ENCODE measurements at regions not wholly inside any gene's neighbourhood (a gene's known extent, or its start where the extent isn't known, plus 50 kb on each side); places are given as distances from the start of the nearest gene placed in this dataset.
A peak's percentile ranks its signal among the peaks of the same experiment; 100 is the strongest.

DNA sequence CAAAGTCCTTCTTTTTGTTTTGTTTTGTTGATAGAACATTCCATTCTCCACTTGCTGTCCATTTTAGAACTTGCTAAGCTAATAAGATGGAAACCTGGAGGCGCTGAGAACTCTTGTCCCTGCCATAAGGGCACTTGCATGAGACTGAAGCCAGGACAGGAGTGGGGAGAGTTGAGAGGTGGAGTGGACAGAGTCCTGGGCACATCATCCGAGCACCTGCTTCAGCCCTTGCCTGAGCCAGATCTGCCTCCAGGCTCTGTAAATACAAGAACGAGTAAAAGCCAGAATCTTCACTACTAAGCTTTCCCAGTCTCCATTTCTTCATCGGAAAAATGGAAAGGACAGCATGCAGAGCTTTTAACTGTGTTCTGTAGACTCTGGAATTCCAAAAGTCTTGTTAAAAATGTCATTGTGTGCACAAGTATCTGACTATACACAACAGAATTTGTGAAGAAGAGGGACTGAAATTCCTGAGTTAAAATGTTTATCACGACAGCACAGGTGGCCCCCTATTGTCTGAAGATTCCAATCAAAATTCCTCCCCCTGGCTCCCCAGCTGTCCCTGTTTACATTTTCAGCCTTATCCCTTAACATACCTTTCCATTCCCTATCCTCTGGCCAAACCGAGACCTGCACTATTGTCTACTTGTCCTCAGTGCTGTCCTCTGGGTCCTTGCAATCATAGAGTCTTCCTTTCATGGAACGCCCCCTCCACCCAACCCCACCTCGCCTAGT, 498.2 kb upstream of the TNP1 start:
- no peak overlapping the region for H3K27ac ChIP-seq (ENCODE audit: low read depth, low read length)
- no peaks in the 10 kb centered on the region for H3K36me3 ChIP-seq (ENCODE audit: insufficient read depth, low read length)
- no peak overlapping the region for H3K9ac ChIP-seq (ENCODE audit: low read length)
- no peaks in the 10 kb centered on the region for H4K20me1 ChIP-seq (ENCODE audit: insufficient read depth, low read length)
- H3K4me1 ChIP-seq (ENCODE audit: insufficient read depth, low read length), result peaks cover 16% of the 10 kb centered on the region
- Mint-ChIP-seq H3K27ac (ENCODE audit: unreplicated experiment) (no peak overlapping the region), H3K9me3 (ENCODE audit: unreplicated experiment) (peaks cover 2% of the 10 kb centered on the region), H3K27me3 (ENCODE audit: low read depth, unreplicated experiment) (peaks cover 5% of the 10 kb centered on the region), H3K4me3 (ENCODE audit: unreplicated experiment) (no peak overlapping the region), H3K36me3 (ENCODE audit: low read depth, unreplicated experiment) (no peaks in the 10 kb centered on the region), H3K4me1 (ENCODE audit: low read depth, unreplicated experiment) (peaks cover 23% of the 10 kb centered on the region)
- no peak overlapping the region for H3K4me2 ChIP-seq (ENCODE audit: low read length)
- TF ChIP-seq CTCF (IDR thresholded peaks at IDR 0.05; ENCODE audit: insufficient read depth, low read depth, low read length), result no peak
- H2AFZ ChIP-seq (ENCODE audit: low read depth, low read length), result no peak overlapping the region
- DNase-seq (ENCODE audit: low read depth), result no peak
- no peaks in the 10 kb centered on the region for H3K79me2 ChIP-seq (ENCODE audit: insufficient read depth, low read length)
- no peak overlapping the region for H3K4me3 ChIP-seq (ENCODE audit: insufficient read depth, low read depth, low read length)
- H3K27me3 ChIP-seq (ENCODE audit: insufficient read depth, low read length), result no peaks in the 10 kb centered on the region
- no peak for FAIRE-seq
- no peaks in the 10 kb centered on the region for H3K9me3 ChIP-seq (ENCODE audit: insufficient read depth, low read depth, low read length)

GRCh38 chr2:217356781-217357180, 496.9 kb upstream of the TNP1 start:
- DNase-seq (ENCODE audit: low read depth) (peak; percentile 32), FAIRE-seq (no peak)
- H3K9me3 ChIP-seq (ENCODE audit: insufficient read depth, low read depth, low read length), result no peaks in the 10 kb centered on the region
- peaks cover 5% of the 10 kb centered on the region for H3K27me3 Mint-ChIP-seq (ENCODE audit: low read depth, unreplicated experiment)
- no peak overlapping the region for H3K27ac ChIP-seq (ENCODE audit: low read depth, low read length)
- H3K9me3 Mint-ChIP-seq (ENCODE audit: unreplicated experiment), result peaks cover 2% of the 10 kb centered on the region
- no peaks in the 10 kb centered on the region for H4K20me1 ChIP-seq (ENCODE audit: insufficient read depth, low read length)
- no peak overlapping the region for H3K4me3 ChIP-seq (ENCODE audit: insufficient read depth, low read depth, low read length)
- H3K79me2 ChIP-seq (ENCODE audit: insufficient read depth, low read length), result no peaks in the 10 kb centered on the region
- peaks cover 23% of the 10 kb centered on the region for H3K4me1 Mint-ChIP-seq (ENCODE audit: low read depth, unreplicated experiment)
- no peaks in the 10 kb centered on the region for H3K36me3 Mint-ChIP-seq (ENCODE audit: low read depth, unreplicated experiment)
- TF ChIP-seq CTCF (IDR thresholded peaks at IDR 0.05; ENCODE audit: insufficient read depth, low read depth, low read length) (no peak), EZH2 (IDR thresholded peaks at IDR 0.05; ENCODE audit: insufficient read depth, low read length) (no peak)
- no peak overlapping the region for H3K4me3 Mint-ChIP-seq (ENCODE audit: unreplicated experiment)
- H3K9ac ChIP-seq (ENCODE audit: low read length), result no peak overlapping the region
- no peak overlapping the region for H2AFZ ChIP-seq (ENCODE audit: low read depth, low read length)
- no peak overlapping the region for H3K27ac Mint-ChIP-seq (ENCODE audit: unreplicated experiment)
- H3K27me3 ChIP-seq (ENCODE audit: insufficient read depth, low read length), result no peaks in the 10 kb centered on the region
- H3K4me1 ChIP-seq (ENCODE audit: insufficient read depth, low read length), result peaks cover 16% of the 10 kb centered on the region
- H3K36me3 ChIP-seq (ENCODE audit: insufficient read depth, low read length), result no peaks in the 10 kb centered on the region
- peak overlapping the region; percentile 48 for H3K4me2 ChIP-seq (ENCODE audit: low read length)

DNA sequence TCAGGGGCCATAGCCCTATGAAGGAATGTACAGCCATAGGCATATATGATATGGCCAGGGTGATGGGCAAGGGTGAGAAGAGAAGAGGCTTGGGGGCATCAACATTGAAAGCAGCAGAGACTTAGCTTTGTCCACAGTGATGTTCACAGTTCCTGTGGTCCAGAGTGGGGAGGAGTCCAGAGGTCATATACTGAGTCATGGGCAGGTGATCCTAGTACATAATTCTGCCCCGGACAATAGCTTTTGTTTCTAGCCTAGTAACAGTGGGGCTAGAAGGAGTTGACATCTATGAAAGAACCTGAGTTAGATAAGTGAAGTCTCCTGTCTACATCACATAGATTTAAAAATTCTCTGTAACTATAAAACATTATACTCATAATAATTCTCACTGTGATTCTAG, 496.3 kb upstream of the TNP1 start:
- Histone ChIP-seq H3K79me2 (ENCODE audit: insufficient read depth, low read length) (no peaks in the 10 kb centered on the region), H3K4me3 (ENCODE audit: insufficient read depth, low read depth, low read length) (no peak overlapping the region), H3K9ac (ENCODE audit: low read length) (no peak overlapping the region), H4K20me1 (ENCODE audit: insufficient read depth, low read length) (no peaks in the 10 kb centered on the region), H3K27me3 (ENCODE audit: insufficient read depth, low read length) (no peaks in the 10 kb centered on the region), H3K36me3 (ENCODE audit: insufficient read depth, low read length) (no peaks in the 10 kb centered on the region), H3K4me1 (ENCODE audit: insufficient read depth, low read length) (peaks cover 13% of the 10 kb centered on the region), H3K4me2 (ENCODE audit: low read length) (no peak overlapping the region), H3K27ac (ENCODE audit: low read depth, low read length) (no peak overlapping the region), H3K9me3 (ENCODE audit: insufficient read depth, low read depth, low read length) (no peaks in the 10 kb centered on the region), H2AFZ (ENCODE audit: low read depth, low read length) (no peak overlapping the region)
- Mint-ChIP-seq H3K4me1 (ENCODE audit: low read depth, unreplicated experiment) (peaks cover 22% of the 10 kb centered on the region), H3K9me3 (ENCODE audit: unreplicated experiment) (peaks cover 2% of the 10 kb centered on the region), H3K27me3 (ENCODE audit: low read depth, unreplicated experiment) (peaks cover 6% of the 10 kb centered on the region), H3K36me3 (ENCODE audit: low read depth, unreplicated experiment) (no peaks in the 10 kb centered on the region), H3K27ac (ENCODE audit: unreplicated experiment) (no peak overlapping the region), H3K4me3 (ENCODE audit: unreplicated experiment) (no peak overlapping the region)
- DNase-seq (ENCODE audit: low read depth) (no peak), FAIRE-seq (no peak)
- TF ChIP-seq EZH2 (IDR thresholded peaks at IDR 0.05; ENCODE audit: insufficient read depth, low read length) (no peak), CTCF (IDR thresholded peaks at IDR 0.05; ENCODE audit: insufficient read depth, low read depth, low read length) (no peak)
